H1 (cell line): ENCODE measurements at regions not wholly inside any gene's neighbourhood (a gene's known extent, or its start where the extent isn't known, plus 50 kb on each side); places are given as distances from the start of the nearest gene placed in this dataset.

Experiments used
- CTCF ChIA-PET: fragments of 300-600 bp; sonication (Branson Sonifier 250); formaldehyde crosslinking; loops from one replicate; lab custom pipeline; 2021; ENCODE audit not compliant: partially characterized antibody; lab: Charles Lee
- POLR2A ChIA-PET: fragments of 300-600 bp; sonication (Branson Sonifier 250); formaldehyde crosslinking; loops from one replicate; lab custom pipeline; 2021; ENCODE audit warnings: inconsistent platforms; ENCODE audit not compliant: partially characterized antibody; lab: Charles Lee
- DNase-seq, 2 experiments: peaks; one replicate each; pipeline versions ENCODE4 v3.0.0 to v3.0.0-alpha.2; 2010 to 2022; ENCODE audit warnings: low spot score in 2 of 2, low read depth in 1 of 2, mixed read lengths in 1 of 2
- FAIRE-seq: peaks from 2 replicates; lab custom pipeline; 2011; peaks lifted over from hg19 to GRCh38; lab: Jason Lieb, UNC
- H2AFZ ChIP-seq: 2 replicates; pipeline ENCODE4 v1.8.1; 2012; ENCODE audit warnings: low read length, inconsistent platforms
- H2AK5ac ChIP-seq: 2 replicates; pipeline ENCODE4 v1.6.1; 2013; ENCODE audit warnings: low read depth, low read length
- H2BK120ac ChIP-seq: replicated peaks from 2 replicates; pipeline ENCODE3; 2013; ENCODE audit warnings: low read depth, low read length, inconsistent platforms
- H2BK12ac ChIP-seq: 2 replicates; pipeline ENCODE4 v1.6.1; 2013; ENCODE audit warnings: low read depth, low read length
- H2BK15ac ChIP-seq: 2 replicates; pipeline ENCODE4 v1.6.1; 2013; ENCODE audit warnings: low read length
- H2BK20ac ChIP-seq: 2 replicates; pipeline ENCODE4 v1.6.1; 2013; ENCODE audit warnings: low read length
- H2BK5ac ChIP-seq: 2 replicates; pipeline ENCODE4 v1.6.1; 2013; ENCODE audit warnings: low read depth, low read length
- H3K14ac ChIP-seq: 2 replicates; pipeline ENCODE4 v1.6.1; 2013; ENCODE audit warnings: inconsistent platforms; ENCODE audit not compliant: insufficient read length
- H3K18ac ChIP-seq: 2 replicates; pipeline ENCODE4 v1.6.1; 2013; ENCODE audit warnings: low read length; ENCODE audit errors: extremely low read depth
- H3K23ac ChIP-seq: 2 replicates; pipeline ENCODE4 v1.6.1; 2013; ENCODE audit warnings: inconsistent platforms; ENCODE audit not compliant: insufficient read length
- H3K23me2 ChIP-seq: 2 replicates; pipeline ENCODE4 v1.6.1; 2013; ENCODE audit warnings: low read depth, low read length
- H3K27ac ChIP-seq: 2 replicates; pipeline ENCODE4 v1.6.1; 2011; ENCODE audit warnings: low read depth, low read length, inconsistent platforms
- H3K27me3 ChIP-seq, 4 experiments: replicated peaks in 1 of 4; 1 replicate in 1 of 4; 2 replicates in 3 of 4; pipeline versions ENCODE4 v1.6.1 to v1.8.1; 2011 to 2013; ENCODE audit warnings: low read length in 3 of 4, mild to moderate bottlenecking in 3 of 4, inconsistent platforms in 2 of 4, mixed read lengths in 2 of 4, moderate library complexity in 1 of 4; ENCODE audit not compliant: control insufficient read depth in 3 of 4, insufficient read depth in 3 of 4; ENCODE audit errors: extremely low read depth in 1 of 4
- H3K36me3 ChIP-seq, 4 experiments: 2 replicates each; pipeline versions ENCODE4 v1.6.1 to v1.8.1; 2011 to 2013; ENCODE audit warnings: mild to moderate bottlenecking in 4 of 4, low read length in 3 of 4, moderate library complexity in 2 of 4, control low read depth in 1 of 4, inconsistent platforms in 1 of 4; ENCODE audit not compliant: insufficient read depth in 4 of 4, control insufficient read depth in 2 of 4
- H3K4ac ChIP-seq: replicated peaks from 2 replicates; pipeline ENCODE3; 2013; ENCODE audit warnings: low read length, low read depth, mixed read lengths, inconsistent platforms; ENCODE audit not compliant: insufficient read length
- H3K4me1 ChIP-seq, 4 experiments: replicated peaks in 1 of 4; 1 replicate in 1 of 4; 2 replicates in 3 of 4; pipeline versions ENCODE4 v1.6.1 to v1.8.1; 2011 to 2013; ENCODE audit warnings: low read length in 3 of 4, inconsistent platforms in 2 of 4, mixed read lengths in 1 of 4; ENCODE audit not compliant: insufficient read depth in 4 of 4, control insufficient read depth in 3 of 4
- H3K4me2 ChIP-seq, 2 experiments: 2 replicates each; pipeline versions ENCODE4 v1.6.1 to v1.8.1; 2011 to 2013; ENCODE audit warnings: low read depth in 2 of 2, low read length in 2 of 2, control low read depth in 1 of 2, inconsistent platforms in 1 of 2, mild to moderate bottlenecking in 1 of 2; ENCODE audit not compliant: insufficient read depth in 1 of 2
- H3K4me3 ChIP-seq, 4 experiments: fragments of 200-600, 300-600 bp in 1 of 4; sonication (generic), shearing (Covaris generic), sonication (Bioruptor Twin) in 1 of 4; 2 replicates each; pipeline versions ENCODE4 v1.5.1 to v1.8.1; 2011 to 2016; ENCODE audit warnings: low read length in 4 of 4, low read depth in 3 of 4, control low read depth in 2 of 4, inconsistent platforms in 2 of 4, mild to moderate bottlenecking in 2 of 4, mixed read lengths in 1 of 4, moderate library complexity in 1 of 4; ENCODE audit not compliant: insufficient read depth in 2 of 4; ENCODE audit errors: extremely low read depth in 1 of 4
- H3K56ac ChIP-seq: replicated peaks from 2 replicates; pipeline ENCODE3; 2013; ENCODE audit warnings: low read depth, mild to moderate bottlenecking, mixed read lengths, low read length, inconsistent platforms; ENCODE audit not compliant: insufficient read length
- H3K79me1 ChIP-seq: 2 replicates; pipeline ENCODE4 v1.6.1; 2013; ENCODE audit warnings: low read depth, low read length, control low read depth
- H3K79me2 ChIP-seq, 2 experiments: 2 replicates each; pipeline versions ENCODE4 v1.6.1 to v1.8.1; 2012 to 2013; ENCODE audit warnings: low read length in 2 of 2, mild to moderate bottlenecking in 2 of 2, inconsistent platforms in 1 of 2; ENCODE audit not compliant: insufficient read depth in 2 of 2, control insufficient read depth in 1 of 2
- H3K9ac ChIP-seq, 4 experiments: replicated peaks in 1 of 4; 1 replicate in 1 of 4; 2 replicates in 3 of 4; pipeline versions ENCODE4 v1.6.1 to v1.8.1; 2011 to 2013; ENCODE audit warnings: low read depth in 3 of 4, low read length in 3 of 4, control low read depth in 2 of 4, mild to moderate bottlenecking in 2 of 4, moderate library complexity in 2 of 4, inconsistent platforms in 1 of 4; ENCODE audit errors: extremely low read depth in 1 of 4
- H3K9me3 ChIP-seq, 2 experiments: 2 replicates each; pipeline versions ENCODE4 v1.6.1 to v1.8.1; 2012 to 2013; ENCODE audit warnings: mild to moderate bottlenecking in 2 of 2, moderate library complexity in 2 of 2, control low read depth in 1 of 2, inconsistent platforms in 1 of 2, low read depth in 1 of 2, low read length in 1 of 2, mixed read lengths in 1 of 2; ENCODE audit not compliant: insufficient read depth in 2 of 2
- H4K20me1 ChIP-seq, 2 experiments: replicated peaks in 1 of 2; 2 replicates each; pipeline versions ENCODE3 to v1.8.1; 2011 to 2013; ENCODE audit warnings: inconsistent platforms in 2 of 2, low read length in 2 of 2, mild to moderate bottlenecking in 1 of 2; ENCODE audit not compliant: insufficient read depth in 2 of 2, control insufficient read depth in 1 of 2
- H4K5ac ChIP-seq: 2 replicates; pipeline ENCODE4 v1.6.1; 2013; ENCODE audit warnings: low read length, low read depth, mixed read lengths, inconsistent platforms; ENCODE audit not compliant: insufficient read length
- H4K8ac ChIP-seq: 2 replicates; pipeline ENCODE4 v1.8.0; 2013; ENCODE audit warnings: mild to moderate bottlenecking, moderate library complexity, low read length, inconsistent platforms; ENCODE audit not compliant: insufficient read depth; ENCODE audit errors: extremely low read depth
- H4K91ac ChIP-seq: replicated peaks from 2 replicates; pipeline ENCODE3; 2013; ENCODE audit warnings: low read length, mixed read lengths, inconsistent platforms; ENCODE audit not compliant: insufficient read length
- CBX5 ChIP-seq: fragments of 300-800, 300-1000 bp; sonication (generic); IDR thresholded peaks from 2 replicates; pipeline ENCODE4 v1.7.1; 2016; ENCODE audit warnings: antibody characterized with exemption, low read length, low read depth
- CTCF ChIP-seq, 3 experiments: IDR thresholded peaks; 1 replicate in 2 of 3; 2 replicates in 1 of 3; pipeline versions ENCODE4 v1.5.1 to v1.6.1; 2011; ENCODE audit warnings: low read length in 3 of 3, mild to moderate bottlenecking in 3 of 3, inconsistent platforms in 2 of 3, low read depth in 1 of 3, moderate library complexity in 1 of 3; ENCODE audit not compliant: insufficient read depth in 1 of 3; ENCODE audit errors: control extremely low read depth in 1 of 3
- KDM4A ChIP-seq: IDR thresholded peaks from one replicate; pipeline ENCODE4 v1.7.1; 2012; ENCODE audit warnings: low read depth, mild to moderate bottlenecking, moderate library complexity, low read length, inconsistent platforms; ENCODE audit not compliant: severe bottlenecking
- RAD21 ChIP-seq, 2 experiments: IDR thresholded peaks in 1 of 2; conservative IDR thresholded peaks in 1 of 2; 2 replicates each; pipeline ENCODE4 v1.6.1; 2011; ENCODE audit warnings: low read depth in 2 of 2, low read length in 2 of 2, improper control_type of control experiment in 1 of 2, inconsistent platforms in 1 of 2, mild to moderate bottlenecking in 1 of 2, moderate library complexity in 1 of 2
- RBBP5 ChIP-seq: IDR thresholded peaks from 2 replicates; pipeline ENCODE4 v1.7.1; 2012; ENCODE audit warnings: low read depth, mild to moderate bottlenecking, inconsistent platforms, low read length, moderate library complexity, borderline replicate concordance
- RNF2 ChIP-seq: fragments of 200-900, 300-1000 bp; sonication (generic); IDR thresholded peaks from 2 replicates; pipeline ENCODE4 v1.7.1; 2016; ENCODE audit warnings: borderline replicate concordance, low read depth, mild to moderate bottlenecking, antibody characterized with exemption, low read length; ENCODE audit not compliant: poor library complexity, severe bottlenecking; ENCODE audit errors: missing control alignments
- SIX5 ChIP-seq: IDR thresholded peaks from 2 replicates; pipeline ENCODE4 v1.6.1; 2011; ENCODE audit warnings: mild to moderate bottlenecking, low read depth, low read length
- SP2 ChIP-seq: IDR thresholded peaks from 2 replicates; pipeline ENCODE4 v1.6.1; 2012; ENCODE audit warnings: mild to moderate bottlenecking, low read length, inconsistent platforms
- TCF12 ChIP-seq: IDR thresholded peaks from 2 replicates; pipeline ENCODE4 v1.6.1; 2011; ENCODE audit warnings: low read depth, mild to moderate bottlenecking, low read length
- WGBS, 2 experiments: shearing (Covaris generic) in 1 of 2; methylation state at CpG; one replicate each; pipeline versions ENCODE4 v1.1.6 to v1.1.7; 2013 to 2015; ENCODE audit warnings: low lambda C conversion rate in 2 of 2, mixed read lengths in 2 of 2, inconsistent platforms in 1 of 2, low coverage in 1 of 2, missing lambda C conversion rate in 1 of 2; ENCODE audit not compliant: insufficient replicate concordance in 2 of 2, insufficient coverage in 1 of 2, insufficient read length in 1 of 2; ENCODE audit errors: extremely low coverage in 1 of 2, missing lambda C conversion rate in 1 of 2; 5-methylcytosine and 5-hydroxymethylcytosine counted together

DNA sequence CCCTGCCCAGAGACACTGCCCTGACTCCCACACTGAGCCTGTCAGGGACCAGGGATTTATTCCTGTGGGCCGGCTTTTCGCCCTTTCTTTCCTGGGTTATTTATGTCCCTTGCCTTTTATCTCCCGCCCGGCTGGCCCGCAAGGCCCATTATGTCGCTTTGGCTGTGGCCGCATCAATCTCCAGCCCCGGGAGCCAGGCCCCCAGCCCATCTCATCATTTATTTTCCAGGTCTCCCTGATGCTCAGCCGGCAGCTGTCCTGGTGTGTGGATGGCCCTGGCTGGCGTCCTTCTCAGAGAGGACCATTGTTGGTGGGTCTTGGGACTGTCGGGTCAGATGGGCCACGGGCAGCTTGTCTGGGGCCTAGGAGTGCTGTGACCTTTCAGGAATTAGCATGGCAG lies 82.3 kb downstream of the FAM241B start:
- ChIA-PET POLR2A (interaction anchor here (0.6 kb wide), 1 partner anchor 20 kb away, joined by 3 read pairs; no protein-coding TSS in a partner anchor), CTCF (interaction anchor here (0.8 to 35.5 kb wide), 4 partner anchors 17 to 88 kb away, joined by 4 to 992 read pairs (median 132); no protein-coding TSS in a partner anchor)
- no peak overlapping the region for H3K14ac ChIP-seq
- H3K4me2 ChIP-seq, result no peak overlapping the region
- no peak overlapping the region; the same call in 1 of the 2 replicates for H4K8ac ChIP-seq
- DNase-seq (no peak), FAIRE-seq (no peak)
- H3K4me3 ChIP-seq, result no peak overlapping the region
- H3K27ac ChIP-seq, result no peak overlapping the region
- H3K79me2 ChIP-seq, result no peaks in the 10 kb centered on the region
- no peak overlapping the region for H2AFZ ChIP-seq
- no peaks in the 10 kb centered on the region for H3K9me3 ChIP-seq
- H3K18ac ChIP-seq, result no peak overlapping the region
- H3K4ac ChIP-seq, result no peak overlapping the region
- H2BK20ac ChIP-seq, result no peak overlapping the region; the same call in 1 of the 2 replicates
- H3K27me3 ChIP-seq, result no peaks in the 10 kb centered on the region
- peaks cover 4 to 11% (median 8%) of the 10 kb centered on the region in 4 experiments; a peak in 6 of 7 replicates for H3K4me1 ChIP-seq
- H2BK15ac ChIP-seq, result no peak overlapping the region
- H2AK5ac ChIP-seq, result no peak overlapping the region
- H3K79me1 ChIP-seq, result no peaks in the 10 kb centered on the region
- H2BK120ac ChIP-seq, result no peak overlapping the region
- no peaks in the 10 kb centered on the region for H4K20me1 ChIP-seq
- no peak overlapping the region for H4K5ac ChIP-seq
- H2BK5ac ChIP-seq, result no peak overlapping the region
- no peak overlapping the region for H4K91ac ChIP-seq
- H2BK12ac ChIP-seq, result no peak overlapping the region
- H3K56ac ChIP-seq, result no peak overlapping the region
- WGBS, 2 experiments, result 88% methylated on average over 12 of the region's 12 CpGs; no CpG with 5 or more reads in 1 of the 2 experiments
- no peaks in the 10 kb centered on the region for H3K36me3 ChIP-seq
- no peak overlapping the region for H3K9ac ChIP-seq
- no peak overlapping the region for H3K23ac ChIP-seq
- H3K23me2 ChIP-seq, result peaks cover 3% of the 10 kb centered on the region; the same call in 1 of the 2 replicates
- TF ChIP-seq RBBP5 (no peak), RAD21 (IDR thresholded peaks at IDR 0.05 in 1 of 2, conservative IDR thresholded peaks at IDR 0.05 in 1 of 2; ENCODE audit: low read depth in 2 of 2, low read length in 2 of 2) (no peak), RNF2 (no peak), CTCF (IDR thresholded peaks at IDR 0.05; ENCODE audit: control extremely low read depth in 1 of 3, insufficient read depth in 1 of 3, low read depth in 1 of 3, low read length in 3 of 3) (no peak), CBX5 (no peak), KDM4A (no peak), SIX5 (no peak), SP2 (no peak), TCF12 (no peak)
